HL-60 (cell line): ENCODE measurements at regions not wholly inside any gene's neighbourhood (a gene's known extent, or its start where the extent isn't known, plus 50 kb on each side); places are given as distances from the start of the nearest gene placed in this dataset.

Experiments
- DNase-seq, 2 experiments: peaks; one replicate each; pipeline ENCODE4 v3.0.0-alpha.2; 2010 to 2020; ENCODE audit warnings: low read depth in 1 of 2, low spot score in 1 of 2
- H3K27ac ChIP-seq: fragments of 250-450 bp; sonication (Bioruptor Pico); replicated peaks from 2 replicates; pipeline ENCODE4 v1.5.1; 2020; ENCODE audit warnings: mild to moderate bottlenecking, moderate library complexity
- H3K27me3 ChIP-seq: fragments of 250-450 bp; sonication (Bioruptor Pico); 2 replicates; pipeline ENCODE4 v1.5.1; 2021; ENCODE audit warnings: mild to moderate bottlenecking, moderate library complexity; ENCODE audit not compliant: insufficient read depth, poor library complexity, severe bottlenecking
- H3K4me3 ChIP-seq: replicated peaks from 2 replicates; pipeline ENCODE4 v1.5.1; 2011; ENCODE audit warnings: mild to moderate bottlenecking, control low read depth, low read length; ENCODE audit not compliant: insufficient read depth
- GABPA ChIP-seq: IDR thresholded peaks from 2 replicates; pipeline ENCODE4 v1.6.1; 2012; ENCODE audit warnings: low read depth
- POLR2AphosphoS5 ChIP-seq: IDR thresholded peaks from 2 replicates; pipeline ENCODE4 v1.6.1; 2012; ENCODE audit warnings: low read depth
- REST ChIP-seq: IDR thresholded peaks from 2 replicates; pipeline ENCODE4 v1.6.1; 2012; ENCODE audit warnings: low read depth; ENCODE audit not compliant: insufficient replicate concordance
- SPI1 ChIP-seq: IDR thresholded peaks from 2 replicates; pipeline ENCODE4 v1.6.1; 2012; ENCODE audit warnings: low read depth, mild to moderate bottlenecking, borderline replicate concordance
- TF ChIP-seq, protein P1 (sequence below): IDR thresholded peaks from one replicate; pipeline ENCODE4 v1.5.1; 2011; ENCODE audit warnings: low read length, control low read depth, inconsistent platforms; ENCODE audit not compliant: insufficient read depth

- TF ChIP-seq REST (no peak), SPI1 (no peak), GABPA (no peak), POLR2AphosphoS5 (no peak)
- TF ChIP-seq, protein P1, sequence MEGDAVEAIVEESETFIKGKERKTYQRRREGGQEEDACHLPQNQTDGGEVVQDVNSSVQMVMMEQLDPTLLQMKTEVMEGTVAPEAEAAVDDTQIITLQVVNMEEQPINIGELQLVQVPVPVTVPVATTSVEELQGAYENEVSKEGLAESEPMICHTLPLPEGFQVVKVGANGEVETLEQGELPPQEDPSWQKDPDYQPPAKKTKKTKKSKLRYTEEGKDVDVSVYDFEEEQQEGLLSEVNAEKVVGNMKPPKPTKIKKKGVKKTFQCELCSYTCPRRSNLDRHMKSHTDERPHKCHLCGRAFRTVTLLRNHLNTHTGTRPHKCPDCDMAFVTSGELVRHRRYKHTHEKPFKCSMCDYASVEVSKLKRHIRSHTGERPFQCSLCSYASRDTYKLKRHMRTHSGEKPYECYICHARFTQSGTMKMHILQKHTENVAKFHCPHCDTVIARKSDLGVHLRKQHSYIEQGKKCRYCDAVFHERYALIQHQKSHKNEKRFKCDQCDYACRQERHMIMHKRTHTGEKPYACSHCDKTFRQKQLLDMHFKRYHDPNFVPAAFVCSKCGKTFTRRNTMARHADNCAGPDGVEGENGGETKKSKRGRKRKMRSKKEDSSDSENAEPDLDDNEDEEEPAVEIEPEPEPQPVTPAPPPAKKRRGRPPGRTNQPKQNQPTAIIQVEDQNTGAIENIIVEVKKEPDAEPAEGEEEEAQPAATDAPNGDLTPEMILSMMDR, result no peak
- no peak overlapping the region for H3K27ac ChIP-seq
- no peak for DNase-seq
- no peaks in the 10 kb centered on the region for H3K27me3 ChIP-seq
- no peak overlapping the region for H3K4me3 ChIP-seq
Observed at GRCh38 chr2:57656198-57656597, 390.4 kb upstream of the VRK2 start.

DNA sequence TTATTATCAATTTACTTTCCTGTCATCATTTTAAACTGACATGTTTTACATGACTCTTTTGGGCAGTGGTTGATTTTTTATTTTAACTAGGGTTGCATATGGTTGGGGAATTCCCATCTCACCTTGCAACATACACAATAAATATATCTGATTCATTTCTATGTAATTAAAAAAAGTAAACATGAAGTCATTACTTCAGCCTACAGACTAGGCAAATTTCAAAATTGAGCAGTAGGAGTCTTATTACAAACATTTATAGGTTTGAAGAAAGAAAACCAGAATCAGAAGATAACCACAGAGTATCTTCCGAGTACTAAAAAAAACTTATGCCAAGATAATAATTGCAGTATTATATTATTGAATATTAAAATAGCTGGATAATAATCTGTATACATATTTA, 377.0 kb upstream of the VRK2 start:
- no peak for DNase-seq
- H3K4me3 ChIP-seq, result no peak overlapping the region
- TF ChIP-seq POLR2AphosphoS5 (no peak), GABPA (no peak)
- no peaks in the 10 kb centered on the region for H3K27me3 ChIP-seq
- H3K27ac ChIP-seq, result no peak overlapping the region

GRCh38 chr2:57674025-57674424, 372.6 kb upstream of the VRK2 start:
- Histone ChIP-seq H3K27ac (no peak overlapping the region), H3K27me3 (no peaks in the 10 kb centered on the region), H3K4me3 (no peak overlapping the region)
- DNase-seq, result no peak
- TF ChIP-seq SPI1, result no peak
- TF ChIP-seq, protein P1, result no peak
- no peak for TF ChIP-seq POLR2AphosphoS5
- no peak for TF ChIP-seq GABPA
- no peak for TF ChIP-seq REST

- TF ChIP-seq REST, result no peak
- TF ChIP-seq POLR2AphosphoS5, result no peak
- TF ChIP-seq SPI1, result no peak
- no peak for TF ChIP-seq GABPA
- TF ChIP-seq, protein P1, result no peak
Observed at GRCh38 chr2:57674743-57675142, 371.9 kb upstream of the VRK2 start.

More at GRCh38 chr2:57674743-57675142, 371.9 kb upstream of the VRK2 start:
- no peak overlapping the region for H3K4me3 ChIP-seq
- no peak overlapping the region for H3K27ac ChIP-seq
- no peaks in the 10 kb centered on the region for H3K27me3 ChIP-seq
- no peak for DNase-seq
